Calu3 (cell line): ENCODE measurements at regions not wholly inside any gene's neighbourhood (a gene's known extent, or its start where the extent isn't known, plus 50 kb on each side); places are given as distances from the start of the nearest gene placed in this dataset.

Experiments
- BruUV-seq: library from RNA; stranded (reverse); fragments of 400-500 nt; replicated peaks from 2 replicates; lab custom pipeline; 2021; lab: Mats Ljungman, UMichigan
- CTCF ChIA-PET: fragments of 300-600 bp; sonication (Branson Sonifier 250); formaldehyde crosslinking; loops from one replicate; lab custom pipeline; 2022; ENCODE audit warnings: antibody characterized with exemption; lab: Charles Lee
- DNase-seq: peaks from one replicate; pipeline ENCODE4 v3.0.0; 2022
- H3K27ac Mint-ChIP-seq: one replicate; pipeline ENCODE4 v1.8.0; 2022; ENCODE audit warnings: mixed read lengths; ENCODE audit not compliant: unreplicated experiment
- H3K27me3 Mint-ChIP-seq: one replicate; pipeline ENCODE4 v1.8.0; 2022; ENCODE audit warnings: mixed read lengths; ENCODE audit not compliant: unreplicated experiment
- H3K36me3 Mint-ChIP-seq: one replicate; pipeline ENCODE4 v1.8.0; 2022; ENCODE audit warnings: mild to moderate bottlenecking, moderate library complexity, mixed read lengths; ENCODE audit not compliant: insufficient read depth, unreplicated experiment
- H3K4me1 Mint-ChIP-seq: one replicate; pipeline ENCODE4 v1.8.0; 2022; ENCODE audit warnings: mild to moderate bottlenecking, low read depth, mixed read lengths; ENCODE audit not compliant: unreplicated experiment
- H3K4me3 Mint-ChIP-seq: one replicate; pipeline ENCODE4 v1.8.0; 2022; ENCODE audit warnings: mild to moderate bottlenecking, low read depth, moderate library complexity, mixed read lengths; ENCODE audit not compliant: unreplicated experiment
- H3K9me3 Mint-ChIP-seq: one replicate; pipeline ENCODE4 v1.8.0; 2022; ENCODE audit warnings: low read depth, mixed read lengths; ENCODE audit not compliant: unreplicated experiment
- intact Hi-C: fragments of 100-400 bp; cut with micrococcal nuclease; formaldehyde crosslinking; loops from one replicate; pipeline ENCODE4 v1.10.0; 2022; ENCODE audit not compliant: unreplicated experiment
- TF ChIP-seq, protein P1 (sequence below): fragments of 200-600 bp; IDR thresholded peaks from one replicate; pipeline ENCODE4 v1.8.0; 2022; ENCODE audit warnings: antibody characterized with exemption; ENCODE audit not compliant: unreplicated experiment

GRCh38 chr4:72954811-72955210, 114.7 kb downstream of the COX18 start:
- TF ChIP-seq, protein P1, sequence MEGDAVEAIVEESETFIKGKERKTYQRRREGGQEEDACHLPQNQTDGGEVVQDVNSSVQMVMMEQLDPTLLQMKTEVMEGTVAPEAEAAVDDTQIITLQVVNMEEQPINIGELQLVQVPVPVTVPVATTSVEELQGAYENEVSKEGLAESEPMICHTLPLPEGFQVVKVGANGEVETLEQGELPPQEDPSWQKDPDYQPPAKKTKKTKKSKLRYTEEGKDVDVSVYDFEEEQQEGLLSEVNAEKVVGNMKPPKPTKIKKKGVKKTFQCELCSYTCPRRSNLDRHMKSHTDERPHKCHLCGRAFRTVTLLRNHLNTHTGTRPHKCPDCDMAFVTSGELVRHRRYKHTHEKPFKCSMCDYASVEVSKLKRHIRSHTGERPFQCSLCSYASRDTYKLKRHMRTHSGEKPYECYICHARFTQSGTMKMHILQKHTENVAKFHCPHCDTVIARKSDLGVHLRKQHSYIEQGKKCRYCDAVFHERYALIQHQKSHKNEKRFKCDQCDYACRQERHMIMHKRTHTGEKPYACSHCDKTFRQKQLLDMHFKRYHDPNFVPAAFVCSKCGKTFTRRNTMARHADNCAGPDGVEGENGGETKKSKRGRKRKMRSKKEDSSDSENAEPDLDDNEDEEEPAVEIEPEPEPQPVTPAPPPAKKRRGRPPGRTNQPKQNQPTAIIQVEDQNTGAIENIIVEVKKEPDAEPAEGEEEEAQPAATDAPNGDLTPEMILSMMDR = no peak
- DNase-seq = no peak
- Mint-ChIP-seq H3K4me1 (no peaks in the 10 kb centered on the region), H3K27ac (no peak overlapping the region), H3K36me3 (no peaks in the 10 kb centered on the region), H3K9me3 (no peaks in the 10 kb centered on the region), H3K27me3 (no peaks in the 10 kb centered on the region), H3K4me3 (no peak overlapping the region)
- no TSS peak for BruUV-seq
- intact Hi-C loops = no loop called here
- CTCF ChIA-PET = no interaction called here

GRCh38 chr4:72953571-72953970, 115.9 kb downstream of the COX18 start:
- Mint-ChIP-seq H3K36me3 (no peaks in the 10 kb centered on the region), H3K4me3 (no peak overlapping the region), H3K27me3 (no peaks in the 10 kb centered on the region), H3K4me1 (no peaks in the 10 kb centered on the region), H3K9me3 (no peaks in the 10 kb centered on the region), H3K27ac (no peak overlapping the region)
- intact Hi-C loops = no loop called here
- no peak for DNase-seq
- BruUV-seq = no TSS peak
- CTCF ChIA-PET = no interaction called here
- TF ChIP-seq, protein P1 = no peak

DNA sequence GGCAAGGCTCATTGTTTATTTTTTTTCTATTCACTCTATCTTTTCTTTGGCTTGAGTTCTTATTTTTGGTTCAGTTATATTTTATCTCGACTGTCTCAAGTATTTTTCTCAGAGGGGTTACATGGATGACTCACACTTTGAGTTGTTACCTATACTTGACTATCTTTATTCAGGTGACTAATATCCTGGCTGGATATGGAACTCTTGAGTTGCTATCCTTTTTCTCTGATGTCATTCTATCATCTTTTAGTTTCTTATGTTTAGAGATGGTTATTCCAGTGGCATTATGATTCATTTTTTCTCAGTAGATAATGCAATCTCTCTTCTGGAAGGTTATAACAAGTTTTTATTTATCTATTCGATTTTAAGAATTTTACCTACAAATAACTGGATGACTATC, 117.9 kb downstream of the COX18 start:
- no peak overlapping the region for H3K4me3 Mint-ChIP-seq
- no TSS peak for BruUV-seq
- H3K36me3 Mint-ChIP-seq = no peaks in the 10 kb centered on the region
- no peaks in the 10 kb centered on the region for H3K4me1 Mint-ChIP-seq
- CTCF ChIA-PET = no interaction called here
- intact Hi-C loops = no loop called here
- H3K27ac Mint-ChIP-seq = no peak overlapping the region
- H3K9me3 Mint-ChIP-seq = no peaks in the 10 kb centered on the region
- H3K27me3 Mint-ChIP-seq = no peaks in the 10 kb centered on the region
- TF ChIP-seq, protein P1 = no peak
- DNase-seq = no peak

DNA sequence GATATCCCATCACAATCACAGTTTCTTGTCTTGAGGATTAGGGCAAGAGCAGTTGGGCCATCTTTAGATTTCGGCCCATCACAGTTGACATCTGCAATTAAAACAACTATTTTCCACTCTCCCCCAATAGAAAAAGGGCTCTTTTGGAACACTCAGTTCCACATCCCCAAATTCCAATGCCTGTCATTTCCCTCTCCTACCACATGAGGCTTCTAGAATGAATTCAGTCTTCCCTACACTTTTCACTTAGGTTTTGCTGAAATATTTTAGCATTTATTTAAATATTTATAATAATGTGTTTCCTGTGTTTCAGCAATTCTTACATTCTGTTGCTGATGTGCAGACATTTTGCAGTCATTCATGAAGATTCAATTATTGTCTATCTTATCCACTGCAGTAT, 118.4 kb downstream of the COX18 start:
- Mint-ChIP-seq H3K27me3 (peaks cover 3% of the 10 kb centered on the region), H3K36me3 (no peaks in the 10 kb centered on the region), H3K4me1 (no peaks in the 10 kb centered on the region), H3K9me3 (no peaks in the 10 kb centered on the region), H3K4me3 (no peak overlapping the region), H3K27ac (no peak overlapping the region)
- no TSS peak for BruUV-seq
- intact Hi-C loops = no loop called here
- DNase-seq = no peak
- TF ChIP-seq, protein P1 = no peak
- CTCF ChIA-PET = no interaction called here
